K562 (cell line): ENCODE measurements at regions not wholly inside any gene's neighbourhood (a gene's known extent, or its start where the extent isn't known, plus 50 kb on each side); places are given as distances from the start of the nearest gene placed in this dataset.

Source experiments
- ATAC-seq: fragments of 200-7000 bp; cut with Tn5 transposase; 3 replicates; pipeline ENCODE4 v1.9.1; 2020; ENCODE audit warnings: moderate library complexity
- BruUV-seq: library from RNA; stranded (reverse); fragments of 400-500 nt; replicated peaks from 2 replicates; lab custom pipeline; 2021; lab: Mats Ljungman, UMichigan
- CTCF ChIA-PET: fragments of 300-600 bp; formaldehyde crosslinking; extraction: SDS; loops from one replicate; lab custom pipeline; 2021; ENCODE audit warnings: low intra/inter-chr PET ratio; lab: Yijun Ruan, JAX
- POLR2A ChIA-PET: fragments of 300-600, 350-650 bp; sonication (Branson Sonifier 250); formaldehyde crosslinking; extraction: SDS; loops from one replicate; lab custom pipeline; 2021; ENCODE audit warnings: antibody characterized with exemption, inconsistent platforms; lab: Yijun Ruan, JAX
- DNase-seq, 4 experiments: peaks; one replicate each; pipeline versions ENCODE4 v3.0.0 to v3.0.0-alpha.2; 2011 to 2018; ENCODE audit warnings: low spot score in 3 of 4, mixed read lengths in 3 of 4; ENCODE audit errors: extremely low read depth in 1 of 4
- FAIRE-seq: peaks from 2 replicates; lab custom pipeline; 2011; peaks lifted over from hg19 to GRCh38; lab: Jason Lieb, UNC
- H2AFZ ChIP-seq: 2 replicates; pipeline ENCODE4 v1.6.0; 2011; ENCODE audit warnings: low read depth, low read length, control low read depth, inconsistent platforms
- H3K27ac ChIP-seq: fragments of 200-600 bp; 3 replicates; pipeline ENCODE4 v1.8.0; 2011; ENCODE audit warnings: low read depth, mild to moderate bottlenecking, control low read depth, inconsistent platforms, low read length, moderate library complexity, mixed read lengths; ENCODE audit errors: extremely low read depth
- H3K27me3 ChIP-seq, 2 experiments: fragments of 300-600 bp in 1 of 2; 2 replicates in 1 of 2; 3 replicates in 1 of 2; pipeline versions ENCODE4 v1.6.0 to v1.8.0; 2011; ENCODE audit warnings: inconsistent platforms in 2 of 2, low read length in 2 of 2, mild to moderate bottlenecking in 1 of 2, mixed read lengths in 1 of 2, moderate library complexity in 1 of 2; ENCODE audit not compliant: control insufficient read depth in 2 of 2, insufficient read depth in 2 of 2
- H3K36me3 ChIP-seq: fragments of 300-600 bp; 3 replicates; pipeline ENCODE4 v1.8.0; 2011; ENCODE audit warnings: mild to moderate bottlenecking, low read length, inconsistent platforms; ENCODE audit not compliant: control insufficient read depth, insufficient read depth
- H3K4me1 ChIP-seq, 2 experiments: fragments of 200-600 bp in 1 of 2; replicated peaks in 1 of 2; 2 replicates in 1 of 2; 3 replicates in 1 of 2; pipeline versions ENCODE4 v1.5.1 to v1.8.0; 2011; ENCODE audit warnings: inconsistent platforms in 2 of 2, low read length in 2 of 2, mild to moderate bottlenecking in 1 of 2, mixed read lengths in 1 of 2, moderate library complexity in 1 of 2; ENCODE audit not compliant: control insufficient read depth in 2 of 2, insufficient read depth in 2 of 2
- H3K4me2 ChIP-seq: 2 replicates; pipeline ENCODE4 v1.6.1; 2011; ENCODE audit warnings: low read length, control low read depth, inconsistent platforms, mixed read lengths; ENCODE audit not compliant: insufficient read depth
- H3K4me3 ChIP-seq: fragments of 200-600 bp; sonication (generic), shearing (Covaris generic); 2 replicates; pipeline ENCODE4 v1.5.1; 2016; ENCODE audit warnings: control low read depth, inconsistent platforms
- H3K79me2 ChIP-seq: fragments of 200-600 bp; 3 replicates; pipeline ENCODE4 v1.8.0; 2011; ENCODE audit warnings: low read length, inconsistent platforms; ENCODE audit not compliant: control insufficient read depth, insufficient read depth
- H3K9ac ChIP-seq, 2 experiments: 2 replicates each; pipeline versions ENCODE4 v1.6.0 to v1.6.1; 2011; ENCODE audit warnings: low read depth in 2 of 2, low read length in 2 of 2, control low read depth in 1 of 2, inconsistent platforms in 1 of 2, mild to moderate bottlenecking in 1 of 2, mixed read lengths in 1 of 2; ENCODE audit not compliant: insufficient read depth in 1 of 2
- H3K9me1 ChIP-seq: one replicate; pipeline ENCODE4 v1.6.0; 2011; ENCODE audit warnings: inconsistent platforms, mild to moderate bottlenecking, low read length, moderate library complexity; ENCODE audit not compliant: control insufficient read depth, insufficient read depth
- H3K9me3 ChIP-seq: replicated peaks from 2 replicates; pipeline ENCODE4 v1.5.1; 2011; ENCODE audit warnings: low read depth, low read length, inconsistent platforms; ENCODE audit not compliant: control insufficient read depth, insufficient read depth
- H4K20me1 ChIP-seq: replicated peaks from 2 replicates; pipeline ENCODE4 v1.6.1; 2011; ENCODE audit warnings: low read length, inconsistent platforms, mixed read lengths; ENCODE audit not compliant: control insufficient read depth, insufficient read depth
- CBFB ChIP-seq: sonication (generic); formaldehyde crosslinking; IDR thresholded peaks from 2 replicates; pipeline ENCODE4 v1.4.0; 2020; ENCODE audit warnings: mild to moderate bottlenecking, missing genetic modification reagents
- DACH1 ChIP-seq: fragments of 450-650 bp; IDR thresholded peaks from 2 replicates; pipeline ENCODE4 v1.6.1; 2018; ENCODE audit not compliant: partially characterized antibody
- EGR1 ChIP-seq: fragments of 450-650 bp; conservative IDR thresholded peaks from 2 replicates; pipeline ENCODE4 v1.6.1; 2017; ENCODE audit warnings: mild to moderate bottlenecking
- ELK3 ChIP-seq: fragments of 450-650 bp; formaldehyde crosslinking; IDR thresholded peaks from 2 replicates; pipeline ENCODE4 v1.4.0; 2020; ENCODE audit warnings: mild to moderate bottlenecking
- KLF1 ChIP-seq: fragments of 450-650 bp; IDR thresholded peaks from 2 replicates; pipeline ENCODE4 v1.6.1; 2016; ENCODE audit warnings: missing genetic modification characterization, missing compliant biosample characterization
- MLLT1 ChIP-seq, 2 experiments: fragments of 450-650 bp; IDR thresholded peaks; 2 replicates each; pipeline ENCODE4 v1.6.1; 2016
- NFIC ChIP-seq: fragments of 450-650 bp; IDR thresholded peaks from 2 replicates; pipeline ENCODE4 v1.6.1; 2017; ENCODE audit warnings: mild to moderate bottlenecking, inconsistent platforms
- NR2C1 ChIP-seq, 2 experiments: fragments of 450-650 bp; IDR thresholded peaks; 2 replicates each; pipeline ENCODE4 v1.6.1; 2017; ENCODE audit warnings: mild to moderate bottlenecking in 2 of 2, antibody characterized with exemption in 1 of 2, inconsistent platforms in 1 of 2, missing compliant biosample characterization in 1 of 2, missing genetic modification characterization in 1 of 2
- RBM22 ChIP-seq: fragments of 200-400 bp; formaldehyde crosslinking; IDR thresholded peaks from 2 replicates; pipeline ENCODE4 v1.6.1; 2018; ENCODE audit warnings: low read length, low read depth; ENCODE audit not compliant: poor library complexity, severe bottlenecking
- SAP30 ChIP-seq: fragments of 200-600 bp; sonication (generic); IDR thresholded peaks from 2 replicates; pipeline ENCODE4 v1.6.1; 2012; ENCODE audit warnings: borderline replicate concordance, low read depth, mild to moderate bottlenecking, moderate library complexity, low read length, control low read depth, inconsistent platforms; ENCODE audit not compliant: insufficient read depth, poor library complexity, severe bottlenecking
- SMARCA4 ChIP-seq: fragments of 450-650 bp; IDR thresholded peaks from 2 replicates; pipeline ENCODE4 v1.6.1; 2016
- WGBS: fragments of 100-300 bp; shearing (Covaris generic); methylation state at CpG from one replicate; pipeline ENCODE4 v1.1.6; 2016; ENCODE audit warnings: low coverage, mixed read lengths; ENCODE audit not compliant: insufficient coverage; ENCODE audit errors: missing lambda C conversion rate; 5-methylcytosine and 5-hydroxymethylcytosine counted together
- in situ Hi-C: fragments of 300-500 bp; cut with MboI; formaldehyde crosslinking; loops from 4 replicates; pipeline ENCODE4 v1.15.0; 2018; ENCODE audit warnings: inconsistent platforms, mixed read lengths
- intact Hi-C: fragments of 100-400 bp; cut with micrococcal nuclease; formaldehyde crosslinking; loops from 2 replicates; pipeline ENCODE4 v1.14.2; 2022
- TF ChIP-seq, protein P1 (sequence below): fragments of 250-450 bp; sonication (Bioruptor Pico); IDR thresholded peaks from 2 replicates; pipeline ENCODE4 v1.6.1; 2021; ENCODE audit warnings: mild to moderate bottlenecking
- TF ChIP-seq, protein P2 (sequence below): fragments of 450-650 bp; formaldehyde crosslinking; IDR thresholded peaks from 2 replicates; pipeline ENCODE4 v1.4.0; 2022; ENCODE audit warnings: mild to moderate bottlenecking, moderate library complexity

GRCh38 chrX:3485727-3486126, 139.3 kb upstream of the MXRA5 start:
- no peak for FAIRE-seq
- WGBS: 8% methylated on average over 8 of the region's 8 CpGs
- H3K4me3 ChIP-seq: no peak overlapping the region

DNA sequence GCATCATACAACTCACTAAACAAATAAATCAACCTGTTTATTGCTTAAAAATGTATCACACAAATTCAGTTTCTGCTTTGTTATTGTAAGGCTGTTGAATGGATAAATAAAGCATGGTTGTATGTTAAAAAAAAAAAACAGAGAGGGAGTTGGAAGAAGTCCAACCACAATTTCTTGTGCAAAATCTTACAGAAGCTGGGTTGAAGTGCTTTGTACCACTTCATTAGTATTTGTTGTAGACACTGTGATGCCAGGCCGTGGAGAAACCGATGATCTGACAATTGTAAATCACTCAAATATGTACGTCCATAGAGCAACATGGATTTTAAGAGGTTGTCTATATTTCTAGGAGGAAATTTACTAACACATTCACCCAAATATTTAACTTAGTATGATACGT, 132.6 kb upstream of the MXRA5 start:
- Histone ChIP-seq H3K36me3 (no peaks in the 10 kb centered on the region), H3K4me1 (no peaks in the 10 kb centered on the region), H4K20me1 (no peaks in the 10 kb centered on the region), H3K27me3 (no peaks in the 10 kb centered on the region), H3K9me1 (no peaks in the 10 kb centered on the region), H3K9ac (no peak overlapping the region), H3K9me3 (no peaks in the 10 kb centered on the region), H3K79me2 (no peaks in the 10 kb centered on the region), H3K4me3 (no peak overlapping the region), H3K27ac (no peak overlapping the region), H3K4me2 (no peak overlapping the region), H2AFZ (no peak overlapping the region)
- ChIA-PET CTCF (no interaction called here), POLR2A (no interaction called here)
- WGBS: 0% methylated on average over 3 of the region's 4 CpGs
- in situ Hi-C loops (no loop called here), intact Hi-C loops (no loop called here)
- no TSS peak for BruUV-seq
- DNase-seq (no peak), ATAC-seq (no peak), FAIRE-seq (no peak)
- TF ChIP-seq ELK3 (CRISPR knock-in tag) (no peak), RBM22 (no peak), CBFB (CRISPR knock-in tag) (no peak), SAP30 (no peak), DACH1 (no peak), KLF1 (no peak), MLLT1 (IDR thresholded peaks at IDR 0.05) (no peak), EGR1 (no peak), NFIC (no peak)
- TF ChIP-seq, protein P1, sequence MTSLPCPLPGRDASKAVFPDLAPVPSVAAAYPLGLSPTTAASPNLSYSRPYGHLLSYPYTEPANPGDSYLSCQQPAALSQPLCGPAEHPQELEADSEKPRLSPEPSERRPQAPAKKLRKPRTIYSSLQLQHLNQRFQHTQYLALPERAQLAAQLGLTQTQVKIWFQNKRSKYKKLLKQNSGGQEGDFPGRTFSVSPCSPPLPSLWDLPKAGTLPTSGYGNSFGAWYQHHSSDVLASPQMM (CRISPR knock-in tag): no peak
- TF ChIP-seq, protein P2, sequence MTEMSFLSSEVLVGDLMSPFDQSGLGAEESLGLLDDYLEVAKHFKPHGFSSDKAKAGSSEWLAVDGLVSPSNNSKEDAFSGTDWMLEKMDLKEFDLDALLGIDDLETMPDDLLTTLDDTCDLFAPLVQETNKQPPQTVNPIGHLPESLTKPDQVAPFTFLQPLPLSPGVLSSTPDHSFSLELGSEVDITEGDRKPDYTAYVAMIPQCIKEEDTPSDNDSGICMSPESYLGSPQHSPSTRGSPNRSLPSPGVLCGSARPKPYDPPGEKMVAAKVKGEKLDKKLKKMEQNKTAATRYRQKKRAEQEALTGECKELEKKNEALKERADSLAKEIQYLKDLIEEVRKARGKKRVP (CRISPR knock-in tag): no peak

More at GRCh38 chrX:3485727-3486126, 139.3 kb upstream of the MXRA5 start:
- in situ Hi-C loops (no loop called here), intact Hi-C loops (no loop called here)
- Histone ChIP-seq H3K9me3 (no peaks in the 10 kb centered on the region), H3K36me3 (no peaks in the 10 kb centered on the region), H3K27ac (no peak overlapping the region), H3K9ac (no peak overlapping the region), H4K20me1 (no peaks in the 10 kb centered on the region), H3K4me1 (no peaks in the 10 kb centered on the region), H3K79me2 (no peaks in the 10 kb centered on the region), H3K9me1 (no peaks in the 10 kb centered on the region), H2AFZ (no peak overlapping the region), H3K27me3 (no peaks in the 10 kb centered on the region), H3K4me2 (no peak overlapping the region)
- BruUV-seq: no TSS peak
- DNase-seq: no peak
- POLR2A ChIA-PET: no interaction called here
- peak; percentile 79 for TF ChIP-seq NR2C1 (IDR thresholded peaks at IDR 0.05)
- TF ChIP-seq NR2C1 (tag; IDR thresholded peaks at IDR 0.05): no peak
- TF ChIP-seq SMARCA4: no peak
- CTCF ChIA-PET: no interaction called here
- peak; percentile 39; the same call in 1 of the 3 replicates for ATAC-seq
